SK-N-SH treated with all-trans-retinoic acid at 6 μM for 48 hours (cell line): ENCODE measurements at regions not wholly inside any gene's neighbourhood (a gene's known extent, or its start where the extent isn't known, plus 50 kb on each side); places are given as distances from the start of the nearest gene placed in this dataset.

ENCODE experiments used
- CREB5 ChIP-seq: fragments of 250-450 bp; sonication (Bioruptor Pico); IDR thresholded peaks from 2 replicates; pipeline ENCODE4 v1.5.1; 2020; ENCODE audit warnings: low read depth, mild to moderate bottlenecking, moderate library complexity
- ESRRG ChIP-seq: fragments of 250-450 bp; sonication (Bioruptor Pico); IDR thresholded peaks from 2 replicates; pipeline ENCODE4 v1.6.1; 2021; ENCODE audit warnings: mild to moderate bottlenecking
- ISL1 ChIP-seq: fragments of 250-450 bp; sonication (Bioruptor Pico); IDR thresholded peaks from 2 replicates; pipeline ENCODE4 v2.1.2; 2022; ENCODE audit warnings: mild to moderate bottlenecking, moderate library complexity
- PATZ1 ChIP-seq: fragments of 250-450 bp; sonication (Bioruptor Pico); IDR thresholded peaks from 2 replicates; pipeline ENCODE4 v1.8.0; 2020; ENCODE audit warnings: mild to moderate bottlenecking, moderate library complexity, borderline replicate concordance
- POU6F1 ChIP-seq: fragments of 250-450 bp; sonication (Bioruptor Pico); IDR thresholded peaks from 2 replicates; pipeline ENCODE4 v1.8.0; 2021; ENCODE audit warnings: low read depth, mild to moderate bottlenecking, moderate library complexity, borderline replicate concordance
- RARB ChIP-seq: fragments of 250-450 bp; sonication (Bioruptor Pico); IDR thresholded peaks from 2 replicates; pipeline ENCODE4 v1.8.0; 2021; ENCODE audit warnings: mild to moderate bottlenecking, moderate library complexity
- TSHZ2 ChIP-seq: fragments of 250-450 bp; sonication (Bioruptor Pico); IDR thresholded peaks from 2 replicates; pipeline ENCODE4 v1.5.0; 2020; ENCODE audit warnings: mild to moderate bottlenecking, moderate library complexity
- ZC3H10 ChIP-seq: fragments of 250-450 bp; sonication (Bioruptor Pico); IDR thresholded peaks from 2 replicates; pipeline ENCODE4 v1.5.1; 2021; ENCODE audit warnings: mild to moderate bottlenecking, moderate library complexity
- ZFP3 ChIP-seq: fragments of 250-450 bp; sonication (Bioruptor Pico); IDR thresholded peaks from 2 replicates; pipeline ENCODE4 v1.5.0; 2020; ENCODE audit warnings: mild to moderate bottlenecking, moderate library complexity
- ZFP30 ChIP-seq: fragments of 450-650 bp; formaldehyde crosslinking; IDR thresholded peaks from 2 replicates; pipeline ENCODE4 v1.5.0; 2022; ENCODE audit warnings: mild to moderate bottlenecking, moderate library complexity
- ZNF565 ChIP-seq: fragments of 450-650 bp; formaldehyde crosslinking; conservative IDR thresholded peaks from 2 replicates; pipeline ENCODE4 v1.5.0; 2020; ENCODE audit warnings: low read depth, mild to moderate bottlenecking, moderate library complexity
- ZNF70 ChIP-seq: fragments of 450-650 bp; formaldehyde crosslinking; IDR thresholded peaks from 2 replicates; pipeline ENCODE4 v1.5.0; 2020; ENCODE audit warnings: mild to moderate bottlenecking, moderate library complexity
- ZNF8 ChIP-seq: fragments of 450-650 bp; formaldehyde crosslinking; IDR thresholded peaks from 2 replicates; pipeline ENCODE4 v1.5.0; 2020; ENCODE audit warnings: mild to moderate bottlenecking, moderate library complexity

- TF ChIP-seq ISL1 (CRISPR knock-in tag) = no peak
- TF ChIP-seq PATZ1 (CRISPR knock-in tag) = no peak
- no peak for TF ChIP-seq ESRRG (CRISPR knock-in tag)
- no peak for TF ChIP-seq POU6F1 (CRISPR knock-in tag)
- no peak for TF ChIP-seq ZC3H10 (CRISPR knock-in tag)
- TF ChIP-seq CREB5 (CRISPR knock-in tag) = no peak
- no peak for TF ChIP-seq ZNF565 (CRISPR knock-in tag)
- TF ChIP-seq ZFP3 (CRISPR knock-in tag) = no peak
- no peak for TF ChIP-seq ZNF8 (CRISPR knock-in tag)
- no peak for TF ChIP-seq RARB (CRISPR knock-in tag)
- TF ChIP-seq ZFP30 = no peak
- no peak for TF ChIP-seq ZNF70 (CRISPR knock-in tag)
- no peak for TF ChIP-seq TSHZ2 (CRISPR knock-in tag)
Observed at GRCh38 chr5:121221483-121221882, 630.2 kb upstream of the FTMT start.
